Liver (tissue), 8 donors: ENCODE measurements at regions not wholly inside any gene's neighbourhood (a gene's known extent, or its start where the extent isn't known, plus 50 kb on each side); places are given as distances from the start of the nearest gene placed in this dataset.

Source experiments
- DNase-seq: peaks from one replicate; pipeline ENCODE4 v3.0.0-alpha.2; 2017; ENCODE audit warnings: low spot score
- H3K27ac ChIP-seq, 2 donors: one replicate each; pipeline ENCODE4 v1.7.0; 2013; ENCODE audit warnings: inconsistent platforms in 2 of 2, low read length in 2 of 2, control low read depth in 1 of 2, low read depth in 1 of 2, mild to moderate bottlenecking in 1 of 2
- H3K27me3 ChIP-seq, 4 donors: one replicate each; pipeline versions ENCODE4 v1.6.1 to v1.7.0; 2013; ENCODE audit warnings: low read length in 3 of 4, inconsistent platforms in 1 of 4, mild to moderate bottlenecking in 1 of 4, moderate library complexity in 1 of 4; ENCODE audit not compliant: control insufficient read depth in 4 of 4, insufficient read depth in 4 of 4
- H3K36me3 ChIP-seq, 4 donors: one replicate each; pipeline versions ENCODE4 v1.6.1 to v1.7.0; 2013; ENCODE audit warnings: low read length in 3 of 4, mild to moderate bottlenecking in 3 of 4, low read depth in 1 of 4, moderate library complexity in 1 of 4; ENCODE audit not compliant: control insufficient read depth in 4 of 4, insufficient read depth in 3 of 4
- H3K4me1 ChIP-seq, 4 donors: one replicate each; pipeline versions ENCODE4 v1.6.1 to v1.7.0; 2013; ENCODE audit warnings: low read length in 3 of 4, mild to moderate bottlenecking in 3 of 4, moderate library complexity in 1 of 4; ENCODE audit not compliant: control insufficient read depth in 4 of 4, insufficient read depth in 4 of 4
- H3K4me3 ChIP-seq, 3 donors: one replicate each; pipeline versions ENCODE4 v1.6.1 to v1.7.0; 2013; ENCODE audit warnings: low read length in 3 of 3, control low read depth in 1 of 3, low read depth in 1 of 3, mild to moderate bottlenecking in 1 of 3
- H3K9ac ChIP-seq, 2 donors: one replicate each; pipeline ENCODE4 v1.7.0; 2013; ENCODE audit warnings: low read length in 2 of 2, mild to moderate bottlenecking in 2 of 2, moderate library complexity in 2 of 2, control low read depth in 1 of 2, low read depth in 1 of 2
- H3K9me3 ChIP-seq, 4 donors: one replicate each; pipeline versions ENCODE4 v1.6.1 to v1.7.0; 2013; ENCODE audit warnings: low read length in 3 of 4; ENCODE audit not compliant: control insufficient read depth in 4 of 4
- EGR1 ChIP-seq, 2 donors: IDR thresholded peaks; 2 replicates each; pipeline ENCODE4 v1.6.1; 2016 to 2018; ENCODE audit warnings: antibody characterized with exemption in 2 of 2, low read depth in 2 of 2
- FOXA1 ChIP-seq: IDR thresholded peaks from 2 replicates; pipeline ENCODE4 v1.6.1; 2016; ENCODE audit warnings: antibody characterized with exemption
- FOXA2 ChIP-seq: IDR thresholded peaks from 2 replicates; pipeline ENCODE4 v1.6.1; 2016; ENCODE audit warnings: antibody characterized with exemption
- GABPA ChIP-seq, 2 donors: IDR thresholded peaks in 1 of 2; conservative IDR thresholded peaks in 1 of 2; 2 replicates each; pipeline ENCODE4 v1.6.1; 2016; ENCODE audit warnings: antibody characterized with exemption in 2 of 2, mild to moderate bottlenecking in 1 of 2, moderate library complexity in 1 of 2
- HNF4A ChIP-seq, 2 donors: conservative IDR thresholded peaks; 2 replicates each; pipeline ENCODE4 v1.6.1; 2016; ENCODE audit warnings: antibody characterized with exemption in 2 of 2, mild to moderate bottlenecking in 2 of 2
- HNF4G ChIP-seq: IDR thresholded peaks from 2 replicates; pipeline ENCODE4 v1.6.1; 2016; ENCODE audit warnings: antibody characterized with exemption
- JUND ChIP-seq, 2 donors: IDR thresholded peaks; 2 replicates each; pipeline ENCODE4 v1.6.1; 2016; ENCODE audit warnings: antibody characterized with exemption in 2 of 2
- NR2F2 ChIP-seq: IDR thresholded peaks from 2 replicates; pipeline ENCODE4 v1.6.1; 2016; ENCODE audit warnings: antibody characterized with exemption
- REST ChIP-seq: IDR thresholded peaks from 2 replicates; pipeline ENCODE4 v1.6.1; 2016; ENCODE audit warnings: antibody characterized with exemption, mild to moderate bottlenecking
- RXRA ChIP-seq, 2 donors: IDR thresholded peaks; 2 replicates each; pipeline ENCODE4 v1.6.1; 2017 to 2018; ENCODE audit warnings: antibody characterized with exemption in 2 of 2, mild to moderate bottlenecking in 1 of 2
- TAF1 ChIP-seq: conservative IDR thresholded peaks from 2 replicates; pipeline ENCODE4 v1.6.1; 2016; ENCODE audit warnings: antibody characterized with exemption, mild to moderate bottlenecking
- YY1 ChIP-seq: IDR thresholded peaks from 2 replicates; pipeline ENCODE4 v1.6.1; 2016; ENCODE audit warnings: antibody characterized with exemption, mild to moderate bottlenecking
- WGBS: extraction: QIAGEN DNeasy Blood & Tissue Kit; methylation state at CpG from one replicate; pipeline ENCODE4 v1.1.7; 2013; 5-methylcytosine and 5-hydroxymethylcytosine counted together
- TF ChIP-seq, protein P1 (sequence below): fragments of 150-350 bp; IDR thresholded peaks from 2 replicates; pipeline ENCODE4 v1.5.1; 2017; ENCODE audit warnings: improper control_type of control experiment, low read depth, low read length; ENCODE audit not compliant: missing input control
- TF ChIP-seq, protein P2 (sequence below): IDR thresholded peaks from 2 replicates; pipeline ENCODE4 v1.6.1; 2016; ENCODE audit warnings: antibody characterized with exemption
- donor health status: healthy.
- donor health status: healthy.
- donor health status: healthy.
- donor health status: healthy.
- donor health status: healthy.

GRCh38 chr10:70943249-70943648 is 54.9 kb upstream of the PCBD1 start:
- H3K36me3 ChIP-seq: no peaks in the 10 kb centered on the region
- TF ChIP-seq NR2F2 (no peak), FOXA2 (no peak), YY1 (no peak), JUND (IDR thresholded peaks at IDR 0.05) (no peak), GABPA (IDR thresholded peaks at IDR 0.05 in 1 of 2, conservative IDR thresholded peaks at IDR 0.05 in 1 of 2) (no peak), RXRA (IDR thresholded peaks at IDR 0.05) (no peak), HNF4G (no peak), TAF1 (no peak), FOXA1 (no peak), REST (no peak)
- TF ChIP-seq, protein P1, sequence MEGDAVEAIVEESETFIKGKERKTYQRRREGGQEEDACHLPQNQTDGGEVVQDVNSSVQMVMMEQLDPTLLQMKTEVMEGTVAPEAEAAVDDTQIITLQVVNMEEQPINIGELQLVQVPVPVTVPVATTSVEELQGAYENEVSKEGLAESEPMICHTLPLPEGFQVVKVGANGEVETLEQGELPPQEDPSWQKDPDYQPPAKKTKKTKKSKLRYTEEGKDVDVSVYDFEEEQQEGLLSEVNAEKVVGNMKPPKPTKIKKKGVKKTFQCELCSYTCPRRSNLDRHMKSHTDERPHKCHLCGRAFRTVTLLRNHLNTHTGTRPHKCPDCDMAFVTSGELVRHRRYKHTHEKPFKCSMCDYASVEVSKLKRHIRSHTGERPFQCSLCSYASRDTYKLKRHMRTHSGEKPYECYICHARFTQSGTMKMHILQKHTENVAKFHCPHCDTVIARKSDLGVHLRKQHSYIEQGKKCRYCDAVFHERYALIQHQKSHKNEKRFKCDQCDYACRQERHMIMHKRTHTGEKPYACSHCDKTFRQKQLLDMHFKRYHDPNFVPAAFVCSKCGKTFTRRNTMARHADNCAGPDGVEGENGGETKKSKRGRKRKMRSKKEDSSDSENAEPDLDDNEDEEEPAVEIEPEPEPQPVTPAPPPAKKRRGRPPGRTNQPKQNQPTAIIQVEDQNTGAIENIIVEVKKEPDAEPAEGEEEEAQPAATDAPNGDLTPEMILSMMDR: no peak
- TF ChIP-seq, protein P2, sequence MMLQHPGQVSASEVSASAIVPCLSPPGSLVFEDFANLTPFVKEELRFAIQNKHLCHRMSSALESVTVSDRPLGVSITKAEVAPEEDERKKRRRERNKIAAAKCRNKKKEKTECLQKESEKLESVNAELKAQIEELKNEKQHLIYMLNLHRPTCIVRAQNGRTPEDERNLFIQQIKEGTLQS: no peak
- H3K27me3 ChIP-seq: no peaks in the 10 kb centered on the region
- H3K4me3 ChIP-seq: no peak overlapping the region
- H3K27ac ChIP-seq: no peak overlapping the region
- no peak for DNase-seq
- no peaks in the 10 kb centered on the region for H3K9me3 ChIP-seq
- WGBS: 76% methylated on average over 4 of the region's 4 CpGs
- H3K4me1 ChIP-seq: no peaks in the 10 kb centered on the region
- H3K9ac ChIP-seq: no peak overlapping the region

- Histone ChIP-seq H3K9ac (no peak overlapping the region), H3K4me1 (no peaks in the 10 kb centered on the region), H3K27me3 (no peaks in the 10 kb centered on the region), H3K27ac (no peak overlapping the region), H3K9me3 (no peaks in the 10 kb centered on the region), H3K36me3 (no peaks in the 10 kb centered on the region), H3K4me3 (no peak overlapping the region)
- 86% methylated on average over 14 of the region's 14 CpGs for whole genome bisulfite sequencing
- TF ChIP-seq JUND (IDR thresholded peaks at IDR 0.05) (no peak), TAF1 (no peak), GABPA (IDR thresholded peaks at IDR 0.05 in 1 of 2, conservative IDR thresholded peaks at IDR 0.05 in 1 of 2) (no peak), EGR1 (IDR thresholded peaks at IDR 0.05; ENCODE audit: low read depth in 2 of 2) (no peak), NR2F2 (no peak), HNF4G (no peak), HNF4A (conservative IDR thresholded peaks at IDR 0.05) (no peak), REST (no peak)
- TF ChIP-seq, protein P2: no peak
- TF ChIP-seq, protein P1: no peak
- no peak for DNase-seq
These were observed 55.6 kb upstream of the PCBD1 start for GRCh38 chr10:70943841-70944466.
